HCT116 (cell line): ENCODE measurements at regions not wholly inside any gene's neighbourhood (a gene's known extent, or its start where the extent isn't known, plus 50 kb on each side); places are given as distances from the start of the nearest gene placed in this dataset.

Experiments used
- ATAC-seq: fragments of 200-7000 bp; cut with Tn5 transposase; 2 replicates; pipeline ENCODE4 v1.9.1; 2020; ENCODE audit warnings: mild to moderate bottlenecking, moderate library complexity
- BruUV-seq: library from RNA; stranded (reverse); fragments of 400-500 nt; replicated peaks from 2 replicates; lab custom pipeline; 2021; lab: Mats Ljungman, UMichigan
- CTCF ChIA-PET: fragments of 300-600 bp; sonication (Branson Sonifier 250); formaldehyde crosslinking; loops from one replicate; lab custom pipeline; 2021; ENCODE audit warnings: antibody characterized with exemption; lab: Charles Lee
- POLR2A ChIA-PET: fragments of 300-600, 350-600 bp; sonication (Branson Sonifier 250); formaldehyde crosslinking; loops from one replicate; lab custom pipeline; 2021; ENCODE audit warnings: antibody characterized with exemption; lab: Charles Lee
- RAD21 ChIA-PET, 2 experiments: fragments of 300-600 bp; sonication (Branson Sonifier 250); formaldehyde crosslinking; loops; one replicate each; lab custom pipeline; 2023; ENCODE audit warnings: low total read pairs in 2 of 2; ENCODE audit not compliant: uncharacterized antibody in 2 of 2, unreplicated experiment in 2 of 2, low non-redundant PET in 1 of 2; lab: Charles Lee
- DNase-seq: peaks from one replicate; pipeline ENCODE4 v3.0.0-alpha.2; 2010; ENCODE audit warnings: low read depth, low spot score
- H2AFZ ChIP-seq: fragments of 200-600 bp; shearing (Covaris generic), sonication (generic); 2 replicates; pipeline ENCODE4 v1.6.1; 2017; ENCODE audit warnings: low read depth, mixed run types, mixed read lengths, antibody characterized with exemption, low read length; ENCODE audit not compliant: poor library complexity, severe bottlenecking
- H3K27ac ChIP-seq: 2 replicates; pipeline ENCODE4 v1.5.1; 2012; ENCODE audit warnings: low read depth, low read length
- H3K27me3 ChIP-seq: fragments of 200-600 bp; sonication (generic); 2 replicates; pipeline ENCODE4 v1.6.1; 2016; ENCODE audit warnings: mixed run types, low read length, mixed read lengths; ENCODE audit not compliant: insufficient read depth
- H3K36me3 ChIP-seq, 2 experiments: fragments of 200-500 bp in 1 of 2; fragments of 200-600 bp in 1 of 2; sonication (Bioruptor generic) in 1 of 2; sonication (generic) in 1 of 2; 2 replicates each; pipeline versions ENCODE4 v1.5.1 to v1.6.1; 2014 to 2016; ENCODE audit warnings: low read length in 2 of 2, inconsistent platforms in 1 of 2, mixed read lengths in 1 of 2, mixed run types in 1 of 2; ENCODE audit not compliant: insufficient read depth in 2 of 2, control insufficient read depth in 1 of 2
- H3K4me1 ChIP-seq, 2 experiments: fragments of 200-600 bp in 1 of 2; sonication (generic) in 1 of 2; 2 replicates each; pipeline versions ENCODE4 v1.5.1 to v1.6.1; 2012 to 2017; ENCODE audit warnings: low read length in 2 of 2, inconsistent platforms in 1 of 2, mild to moderate bottlenecking in 1 of 2, mixed read lengths in 1 of 2, mixed run types in 1 of 2, moderate library complexity in 1 of 2; ENCODE audit not compliant: insufficient read depth in 2 of 2, control insufficient read depth in 1 of 2
- H3K4me2 ChIP-seq: fragments of 200-600 bp; sonication (generic); 2 replicates; pipeline ENCODE4 v1.6.1; 2017; ENCODE audit warnings: mixed run types, low read length, mixed read lengths
- H3K4me3 ChIP-seq, 2 experiments: fragments of 200-600 bp in 1 of 2; sonication (generic) in 1 of 2; replicated peaks in 1 of 2; 2 replicates each; pipeline ENCODE4 v1.5.1; 2011 to 2016; ENCODE audit warnings: low read length in 2 of 2, control low read depth in 1 of 2, low read depth in 1 of 2, mild to moderate bottlenecking in 1 of 2, mixed read lengths in 1 of 2, mixed run types in 1 of 2
- H3K79me2 ChIP-seq: fragments of 200-600 bp; sonication (generic); 2 replicates; pipeline ENCODE4 v1.6.1; 2017; ENCODE audit warnings: mild to moderate bottlenecking, mixed run types, low read length, moderate library complexity, mixed read lengths; ENCODE audit not compliant: insufficient read depth
- H3K9ac ChIP-seq: fragments of 200-600 bp; sonication (generic); 2 replicates; pipeline ENCODE4 v1.6.1; 2016; ENCODE audit warnings: low read length, mixed read lengths
- H3K9me2 ChIP-seq: fragments of 200-600 bp; sonication (generic), shearing (Covaris generic); 2 replicates; pipeline ENCODE4 v1.6.1; 2017; ENCODE audit warnings: mixed run types, mild to moderate bottlenecking, moderate library complexity; ENCODE audit not compliant: insufficient read depth
- H3K9me3 ChIP-seq, 2 experiments: fragments of 200-500 bp in 1 of 2; fragments of 200-600 bp in 1 of 2; sonication (Bioruptor generic) in 1 of 2; sonication (generic) in 1 of 2; 2 replicates each; pipeline ENCODE4 v1.6.1; 2014 to 2017; ENCODE audit warnings: low read length in 2 of 2, mixed read lengths in 2 of 2, inconsistent platforms in 1 of 2, low read depth in 1 of 2, mild to moderate bottlenecking in 1 of 2, mixed run types in 1 of 2, moderate library complexity in 1 of 2; ENCODE audit not compliant: control insufficient read depth in 1 of 2, insufficient read depth in 1 of 2
- H4K20me1 ChIP-seq: fragments of 200-600 bp; sonication (generic), shearing (Covaris generic); 2 replicates; pipeline ENCODE4 v1.6.1; 2017; ENCODE audit warnings: mixed run types, mild to moderate bottlenecking, moderate library complexity; ENCODE audit not compliant: insufficient read depth
- CBX3 ChIP-seq: IDR thresholded peaks from 2 replicates; pipeline ENCODE4 v1.6.1; 2012; ENCODE audit warnings: low read depth
- EGR1 ChIP-seq: IDR thresholded peaks from 2 replicates; pipeline ENCODE4 v1.6.1; 2012; ENCODE audit warnings: low read depth
- ELF1 ChIP-seq: IDR thresholded peaks from 2 replicates; pipeline ENCODE4 v1.6.1; 2012; ENCODE audit warnings: low read depth, borderline replicate concordance
- EZH2 ChIP-seq: fragments of 200-600 bp; sonication (generic); IDR thresholded peaks from 2 replicates; pipeline ENCODE4 v1.6.1; 2017; ENCODE audit warnings: antibody characterized with exemption, mixed run types
- EZH2phosphoT487 ChIP-seq: fragments of 200-600 bp; IDR thresholded peaks from 2 replicates; pipeline ENCODE4 v1.6.1; 2018; ENCODE audit warnings: antibody characterized with exemption, borderline replicate concordance
- FOSL1 ChIP-seq: IDR thresholded peaks from 2 replicates; pipeline ENCODE4 v1.6.1; 2012; ENCODE audit warnings: low read depth
- POLR2A ChIP-seq: IDR thresholded peaks from 2 replicates; pipeline ENCODE4 v1.7.0; 2011; ENCODE audit warnings: borderline replicate concordance; ENCODE audit not compliant: insufficient read depth, insufficient read length; ENCODE audit errors: extremely low read depth
- POLR2AphosphoS5 ChIP-seq: IDR thresholded peaks from 2 replicates; pipeline ENCODE4 v1.6.1; 2011; ENCODE audit warnings: mild to moderate bottlenecking, low read depth, low read length, moderate library complexity
- RAD21 ChIP-seq: IDR thresholded peaks from 2 replicates; pipeline ENCODE4 v1.6.1; 2012; ENCODE audit warnings: low read depth, mild to moderate bottlenecking
- SP1 ChIP-seq: IDR thresholded peaks from 2 replicates; pipeline ENCODE4 v1.6.1; 2012; ENCODE audit warnings: low read depth
- SRF ChIP-seq: IDR thresholded peaks from 2 replicates; pipeline ENCODE4 v1.6.1; 2012; ENCODE audit warnings: low read depth
- TCF7L2 ChIP-seq: IDR thresholded peaks from 2 replicates; pipeline ENCODE4 v1.7.0; 2011; ENCODE audit warnings: borderline replicate concordance, inconsistent platforms; ENCODE audit not compliant: insufficient read depth, insufficient read length; ENCODE audit errors: extremely low read depth
- YY1 ChIP-seq: IDR thresholded peaks from 2 replicates; pipeline ENCODE4 v1.6.1; 2011; ENCODE audit warnings: low read length, low read depth, moderate library complexity, mild to moderate bottlenecking; ENCODE audit not compliant: insufficient replicate concordance; ENCODE audit errors: extremely low read depth
- ZFX ChIP-seq: fragments of 450-650 bp; IDR thresholded peaks from 2 replicates; pipeline ENCODE4 v1.6.1; 2017
- ZNF274 ChIP-seq: fragments of 200-500 bp; sonication (Bioruptor generic); IDR thresholded peaks from 2 replicates; pipeline ENCODE4 v1.6.1; 2014; ENCODE audit warnings: mild to moderate bottlenecking, low read depth, low read length, inconsistent platforms
- intact Hi-C: fragments of 100-400 bp; cut with micrococcal nuclease; formaldehyde crosslinking; loops from 2 replicates; pipeline ENCODE4 v1.10.0; 2022
- TF ChIP-seq, protein P1 (sequence below): IDR thresholded peaks from 2 replicates; pipeline ENCODE4 v1.6.1; 2012
- TF ChIP-seq, protein P2 (sequence below): IDR thresholded peaks from 2 replicates; pipeline ENCODE4 v1.6.1; 2012; ENCODE audit warnings: low read depth
- TF ChIP-seq, protein P3 (sequence below), 3 experiments: fragments of 200-600 bp in 1 of 3; sonication (generic) in 1 of 3; IDR thresholded peaks in 2 of 3; conservative IDR thresholded peaks in 1 of 3; 2 replicates each; pipeline ENCODE4 v1.5.1; 2012 to 2017; ENCODE audit warnings: low read depth in 2 of 3, low read length in 2 of 3, antibody characterized with exemption in 1 of 3, borderline replicate concordance in 1 of 3, control low read depth in 1 of 3, mild to moderate bottlenecking in 1 of 3, mixed read lengths in 1 of 3, mixed run types in 1 of 3, moderate library complexity in 1 of 3; ENCODE audit not compliant: insufficient read depth in 1 of 3
- TF ChIP-seq, protein P4 (sequence below): IDR thresholded peaks from 2 replicates; pipeline ENCODE4 v1.6.1; 2012
- TF ChIP-seq, protein P5 (sequence below): IDR thresholded peaks from 2 replicates; pipeline ENCODE4 v1.6.1; 2011; ENCODE audit warnings: mild to moderate bottlenecking, low read length, moderate library complexity; ENCODE audit not compliant: insufficient replicate concordance; ENCODE audit errors: extremely low read depth

DNA sequence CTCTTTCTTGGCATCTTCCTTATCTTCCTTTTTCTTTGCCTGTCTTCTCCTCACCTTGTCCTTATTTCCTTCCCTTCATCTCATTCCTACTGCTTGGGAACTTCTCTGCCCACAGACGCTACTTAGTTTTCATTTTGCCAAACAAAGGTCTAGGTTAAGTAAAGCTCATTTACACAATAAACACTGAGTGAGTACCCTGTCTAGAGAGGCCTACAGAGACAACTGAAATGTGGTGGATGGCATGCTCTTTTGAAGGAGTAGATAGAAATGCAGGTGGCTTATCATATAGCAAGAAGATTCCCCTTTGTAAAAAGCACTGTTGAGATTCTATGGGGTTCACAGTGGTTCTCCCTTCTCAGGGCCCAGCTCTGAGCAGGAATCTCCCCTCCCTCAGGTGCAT lies 319.0 kb downstream of the CNTN3 start:
- TF ChIP-seq ZFX (no peak), YY1 (no peak), ZNF274 (no peak), EZH2phosphoT487 (no peak), RAD21 (no peak), CBX3 (no peak), FOSL1 (no peak), EGR1 (no peak), POLR2AphosphoS5 (no peak), POLR2A (no peak), TCF7L2 (no peak), SP1 (no peak), EZH2 (no peak), SRF (no peak), ELF1 (no peak)
- TF ChIP-seq, protein P1, sequence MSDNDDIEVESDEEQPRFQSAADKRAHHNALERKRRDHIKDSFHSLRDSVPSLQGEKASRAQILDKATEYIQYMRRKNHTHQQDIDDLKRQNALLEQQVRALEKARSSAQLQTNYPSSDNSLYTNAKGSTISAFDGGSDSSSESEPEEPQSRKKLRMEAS = no peak
- TF ChIP-seq, protein P2, sequence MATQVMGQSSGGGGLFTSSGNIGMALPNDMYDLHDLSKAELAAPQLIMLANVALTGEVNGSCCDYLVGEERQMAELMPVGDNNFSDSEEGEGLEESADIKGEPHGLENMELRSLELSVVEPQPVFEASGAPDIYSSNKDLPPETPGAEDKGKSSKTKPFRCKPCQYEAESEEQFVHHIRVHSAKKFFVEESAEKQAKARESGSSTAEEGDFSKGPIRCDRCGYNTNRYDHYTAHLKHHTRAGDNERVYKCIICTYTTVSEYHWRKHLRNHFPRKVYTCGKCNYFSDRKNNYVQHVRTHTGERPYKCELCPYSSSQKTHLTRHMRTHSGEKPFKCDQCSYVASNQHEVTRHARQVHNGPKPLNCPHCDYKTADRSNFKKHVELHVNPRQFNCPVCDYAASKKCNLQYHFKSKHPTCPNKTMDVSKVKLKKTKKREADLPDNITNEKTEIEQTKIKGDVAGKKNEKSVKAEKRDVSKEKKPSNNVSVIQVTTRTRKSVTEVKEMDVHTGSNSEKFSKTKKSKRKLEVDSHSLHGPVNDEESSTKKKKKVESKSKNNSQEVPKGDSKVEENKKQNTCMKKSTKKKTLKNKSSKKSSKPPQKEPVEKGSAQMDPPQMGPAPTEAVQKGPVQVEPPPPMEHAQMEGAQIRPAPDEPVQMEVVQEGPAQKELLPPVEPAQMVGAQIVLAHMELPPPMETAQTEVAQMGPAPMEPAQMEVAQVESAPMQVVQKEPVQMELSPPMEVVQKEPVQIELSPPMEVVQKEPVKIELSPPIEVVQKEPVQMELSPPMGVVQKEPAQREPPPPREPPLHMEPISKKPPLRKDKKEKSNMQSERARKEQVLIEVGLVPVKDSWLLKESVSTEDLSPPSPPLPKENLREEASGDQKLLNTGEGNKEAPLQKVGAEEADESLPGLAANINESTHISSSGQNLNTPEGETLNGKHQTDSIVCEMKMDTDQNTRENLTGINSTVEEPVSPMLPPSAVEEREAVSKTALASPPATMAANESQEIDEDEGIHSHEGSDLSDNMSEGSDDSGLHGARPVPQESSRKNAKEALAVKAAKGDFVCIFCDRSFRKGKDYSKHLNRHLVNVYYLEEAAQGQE = no peak
- TF ChIP-seq, protein P3, sequence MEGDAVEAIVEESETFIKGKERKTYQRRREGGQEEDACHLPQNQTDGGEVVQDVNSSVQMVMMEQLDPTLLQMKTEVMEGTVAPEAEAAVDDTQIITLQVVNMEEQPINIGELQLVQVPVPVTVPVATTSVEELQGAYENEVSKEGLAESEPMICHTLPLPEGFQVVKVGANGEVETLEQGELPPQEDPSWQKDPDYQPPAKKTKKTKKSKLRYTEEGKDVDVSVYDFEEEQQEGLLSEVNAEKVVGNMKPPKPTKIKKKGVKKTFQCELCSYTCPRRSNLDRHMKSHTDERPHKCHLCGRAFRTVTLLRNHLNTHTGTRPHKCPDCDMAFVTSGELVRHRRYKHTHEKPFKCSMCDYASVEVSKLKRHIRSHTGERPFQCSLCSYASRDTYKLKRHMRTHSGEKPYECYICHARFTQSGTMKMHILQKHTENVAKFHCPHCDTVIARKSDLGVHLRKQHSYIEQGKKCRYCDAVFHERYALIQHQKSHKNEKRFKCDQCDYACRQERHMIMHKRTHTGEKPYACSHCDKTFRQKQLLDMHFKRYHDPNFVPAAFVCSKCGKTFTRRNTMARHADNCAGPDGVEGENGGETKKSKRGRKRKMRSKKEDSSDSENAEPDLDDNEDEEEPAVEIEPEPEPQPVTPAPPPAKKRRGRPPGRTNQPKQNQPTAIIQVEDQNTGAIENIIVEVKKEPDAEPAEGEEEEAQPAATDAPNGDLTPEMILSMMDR (IDR thresholded peaks at IDR 0.05 in 2 of 3, conservative IDR thresholded peaks at IDR 0.05 in 1 of 3; ENCODE audit: borderline replicate concordance in 1 of 3, insufficient read depth in 1 of 3, low read depth in 2 of 3, low read length in 2 of 3) = no peak
- TF ChIP-seq, protein P4, sequence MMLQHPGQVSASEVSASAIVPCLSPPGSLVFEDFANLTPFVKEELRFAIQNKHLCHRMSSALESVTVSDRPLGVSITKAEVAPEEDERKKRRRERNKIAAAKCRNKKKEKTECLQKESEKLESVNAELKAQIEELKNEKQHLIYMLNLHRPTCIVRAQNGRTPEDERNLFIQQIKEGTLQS = no peak
- TF ChIP-seq, protein P5, sequence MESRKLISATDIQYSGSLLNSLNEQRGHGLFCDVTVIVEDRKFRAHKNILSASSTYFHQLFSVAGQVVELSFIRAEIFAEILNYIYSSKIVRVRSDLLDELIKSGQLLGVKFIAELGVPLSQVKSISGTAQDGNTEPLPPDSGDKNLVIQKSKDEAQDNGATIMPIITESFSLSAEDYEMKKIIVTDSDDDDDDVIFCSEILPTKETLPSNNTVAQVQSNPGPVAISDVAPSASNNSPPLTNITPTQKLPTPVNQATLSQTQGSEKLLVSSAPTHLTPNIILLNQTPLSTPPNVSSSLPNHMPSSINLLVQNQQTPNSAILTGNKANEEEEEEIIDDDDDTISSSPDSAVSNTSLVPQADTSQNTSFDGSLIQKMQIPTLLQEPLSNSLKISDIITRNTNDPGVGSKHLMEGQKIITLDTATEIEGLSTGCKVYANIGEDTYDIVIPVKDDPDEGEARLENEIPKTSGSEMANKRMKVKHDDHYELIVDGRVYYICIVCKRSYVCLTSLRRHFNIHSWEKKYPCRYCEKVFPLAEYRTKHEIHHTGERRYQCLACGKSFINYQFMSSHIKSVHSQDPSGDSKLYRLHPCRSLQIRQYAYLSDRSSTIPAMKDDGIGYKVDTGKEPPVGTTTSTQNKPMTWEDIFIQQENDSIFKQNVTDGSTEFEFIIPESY = no peak
- intact Hi-C loops = no loop called here

More for the DNA sequence above, 319.0 kb downstream of the CNTN3 start:
- H3K9ac ChIP-seq = no peak overlapping the region
- H3K4me2 ChIP-seq = no peak overlapping the region
- no peaks in the 10 kb centered on the region for H3K27me3 ChIP-seq
- H2AFZ ChIP-seq = no peak overlapping the region
- no peaks in the 10 kb centered on the region for H3K36me3 ChIP-seq
- ATAC-seq (no peak), DNase-seq (no peak)
- no peak overlapping the region for H3K27ac ChIP-seq
- POLR2A ChIA-PET = no interaction called here
- H3K9me3 ChIP-seq = peaks cover 7 to 24% of the 10 kb centered on the region in 2 experiments; a peak in 2 of 4 replicates
- H3K79me2 ChIP-seq = no peaks in the 10 kb centered on the region
- RAD21 ChIA-PET = no interaction called here
- H3K4me3 ChIP-seq = no peak overlapping the region
- H4K20me1 ChIP-seq = no peaks in the 10 kb centered on the region
- CTCF ChIA-PET = no interaction called here
- no peaks in the 10 kb centered on the region for H3K9me2 ChIP-seq
- no TSS peak for BruUV-seq
- H3K4me1 ChIP-seq = no peaks in the 10 kb centered on the region
